Tibial artery (tissue), 4 donors: ENCODE measurements at regions not wholly inside any gene's neighbourhood (a gene's known extent, or its start where the extent isn't known, plus 50 kb on each side); places are given as distances from the start of the nearest gene placed in this dataset.

Experiments used
- DNase-seq, 2 donors: peaks; one replicate each; pipeline ENCODE4 v3.0.0-alpha.2; 2019
- H3K27ac ChIP-seq, 2 donors: fragments of 200-600 bp; sonication (generic) in 1 of 2; 1 replicate in 1 of 2; 2 replicates in 1 of 2; pipeline ENCODE4 v1.5.1; 2018 to 2019; ENCODE audit warnings: mild to moderate bottlenecking in 1 of 2
- H3K27me3 ChIP-seq, 2 donors: fragments of 200-600 bp; sonication (generic) in 1 of 2; one replicate each; pipeline versions ENCODE4 v1.5.1 to v1.6.0; 2016 to 2019
- H3K36me3 ChIP-seq, 3 donors: fragments of 200-600 bp; sonication (generic) in 2 of 3; one replicate each; pipeline ENCODE4 v1.5.1; 2016 to 2019; ENCODE audit warnings: mild to moderate bottlenecking in 2 of 3
- H3K4me1 ChIP-seq, 4 donors: fragments of 200-600 bp; sonication (generic) in 2 of 4; 1 replicate in 3 of 4; 2 replicates in 1 of 4; pipeline ENCODE4 v1.5.1; 2016 to 2019
- H3K4me3 ChIP-seq, 2 donors: fragments of 200-600 bp; sonication (generic) in 1 of 2; 1 replicate in 1 of 2; 2 replicates in 1 of 2; pipeline ENCODE4 v1.5.1; 2018 to 2019; ENCODE audit warnings: mild to moderate bottlenecking in 2 of 2
- H3K9me3 ChIP-seq, 3 donors: fragments of 200-600 bp; sonication (generic) in 1 of 3; one replicate each; pipeline ENCODE4 v1.5.1; 2016 to 2019
- intact Hi-C: fragments of 100-400 bp; cut with DNase I; formaldehyde crosslinking; loops from one replicate; pipeline ENCODE4 v1.15.0; 2023; ENCODE audit warnings: low total_unique reads
- TF ChIP-seq, protein P1 (sequence below), 2 experiments: fragments of 200-600 bp in 1 of 2; fragments of 450-650 bp in 1 of 2; IDR thresholded peaks; one replicate each; pipeline ENCODE4 v1.5.1; 2017 to 2019; ENCODE audit warnings: antibody characterized with exemption in 2 of 2, mild to moderate bottlenecking in 1 of 2, moderate library complexity in 1 of 2

DNA sequence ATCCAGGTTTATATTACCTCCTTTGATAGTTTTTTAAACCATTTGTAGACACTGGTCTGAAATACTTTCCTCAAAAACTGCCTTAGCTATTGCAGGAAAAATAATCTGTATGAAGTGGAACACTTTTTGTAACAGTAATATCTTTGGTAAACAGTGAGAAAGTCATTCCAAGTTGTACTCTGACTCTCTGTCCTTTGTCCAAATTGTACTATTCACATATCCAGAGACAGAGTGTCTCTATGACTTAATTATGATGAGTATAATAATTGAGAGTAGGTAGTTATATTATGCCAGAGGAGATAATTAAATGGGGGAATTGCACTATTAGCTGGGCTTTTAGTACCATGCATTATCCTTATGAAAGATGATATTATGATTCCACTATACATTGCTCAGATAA is 112.6 kb upstream of the LCORL start:
- no peak for DNase-seq
- Histone ChIP-seq H3K9me3 (no peaks in the 10 kb centered on the region), H3K4me1 (no peaks in the 10 kb centered on the region), H3K27me3 (no peaks in the 10 kb centered on the region), H3K4me3 (no peak overlapping the region), H3K36me3 (no peaks in the 10 kb centered on the region), H3K27ac (no peak overlapping the region)
- intact Hi-C loops, result no loop called here
- TF ChIP-seq, protein P1, sequence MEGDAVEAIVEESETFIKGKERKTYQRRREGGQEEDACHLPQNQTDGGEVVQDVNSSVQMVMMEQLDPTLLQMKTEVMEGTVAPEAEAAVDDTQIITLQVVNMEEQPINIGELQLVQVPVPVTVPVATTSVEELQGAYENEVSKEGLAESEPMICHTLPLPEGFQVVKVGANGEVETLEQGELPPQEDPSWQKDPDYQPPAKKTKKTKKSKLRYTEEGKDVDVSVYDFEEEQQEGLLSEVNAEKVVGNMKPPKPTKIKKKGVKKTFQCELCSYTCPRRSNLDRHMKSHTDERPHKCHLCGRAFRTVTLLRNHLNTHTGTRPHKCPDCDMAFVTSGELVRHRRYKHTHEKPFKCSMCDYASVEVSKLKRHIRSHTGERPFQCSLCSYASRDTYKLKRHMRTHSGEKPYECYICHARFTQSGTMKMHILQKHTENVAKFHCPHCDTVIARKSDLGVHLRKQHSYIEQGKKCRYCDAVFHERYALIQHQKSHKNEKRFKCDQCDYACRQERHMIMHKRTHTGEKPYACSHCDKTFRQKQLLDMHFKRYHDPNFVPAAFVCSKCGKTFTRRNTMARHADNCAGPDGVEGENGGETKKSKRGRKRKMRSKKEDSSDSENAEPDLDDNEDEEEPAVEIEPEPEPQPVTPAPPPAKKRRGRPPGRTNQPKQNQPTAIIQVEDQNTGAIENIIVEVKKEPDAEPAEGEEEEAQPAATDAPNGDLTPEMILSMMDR (IDR thresholded peaks at IDR 0.05), result no peak

GRCh38 chr4:18130256-18130655 is 108.7 kb upstream of the LCORL start:
- intact Hi-C loops, result no loop called here
- Histone ChIP-seq H3K4me3 (no peak overlapping the region), H3K9me3 (no peaks in the 10 kb centered on the region), H3K36me3 (no peaks in the 10 kb centered on the region), H3K4me1 (no peaks in the 10 kb centered on the region), H3K27me3 (no peaks in the 10 kb centered on the region), H3K27ac (no peak overlapping the region)
- TF ChIP-seq, protein P1 (IDR thresholded peaks at IDR 0.05), result no peak
- no peak for DNase-seq

DNA sequence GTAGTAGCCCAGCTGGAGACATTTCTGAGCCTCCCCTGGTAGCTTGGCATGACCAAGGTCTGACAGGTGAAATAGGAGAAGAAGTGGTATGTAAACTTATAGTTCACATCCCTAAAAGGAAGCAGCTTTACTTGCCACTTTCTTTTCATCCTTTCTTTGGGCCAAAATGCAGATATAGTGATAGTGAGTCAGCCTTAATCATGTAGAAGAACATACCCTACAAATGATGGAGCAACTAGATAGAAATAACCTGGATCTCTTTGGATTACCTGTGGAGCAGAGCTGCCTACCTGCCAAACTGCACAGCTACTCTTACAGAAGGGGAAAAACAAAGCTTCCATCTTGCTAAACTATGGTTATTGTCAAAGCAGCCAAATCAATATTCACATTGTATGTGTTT is 106.7 kb upstream of the LCORL start:
- no peaks in the 10 kb centered on the region for H3K4me1 ChIP-seq
- TF ChIP-seq, protein P1 (IDR thresholded peaks at IDR 0.05), result no peak
- no peak overlapping the region for H3K27ac ChIP-seq
- no peaks in the 10 kb centered on the region for H3K9me3 ChIP-seq
- intact Hi-C loops, result no loop called here
- DNase-seq, result no peak
- H3K36me3 ChIP-seq, result no peaks in the 10 kb centered on the region
- H3K4me3 ChIP-seq, result no peak overlapping the region
- no peaks in the 10 kb centered on the region for H3K27me3 ChIP-seq

GRCh38 chr4:18127030-18127429 is 105.5 kb upstream of the LCORL start:
- TF ChIP-seq, protein P1 (IDR thresholded peaks at IDR 0.05), result no peak
- Histone ChIP-seq H3K4me3 (no peak overlapping the region), H3K4me1 (no peaks in the 10 kb centered on the region), H3K27me3 (no peaks in the 10 kb centered on the region), H3K36me3 (no peaks in the 10 kb centered on the region), H3K9me3 (no peaks in the 10 kb centered on the region), H3K27ac (no peak overlapping the region)
- no peak for DNase-seq
- intact Hi-C loops, result no loop called here

DNA sequence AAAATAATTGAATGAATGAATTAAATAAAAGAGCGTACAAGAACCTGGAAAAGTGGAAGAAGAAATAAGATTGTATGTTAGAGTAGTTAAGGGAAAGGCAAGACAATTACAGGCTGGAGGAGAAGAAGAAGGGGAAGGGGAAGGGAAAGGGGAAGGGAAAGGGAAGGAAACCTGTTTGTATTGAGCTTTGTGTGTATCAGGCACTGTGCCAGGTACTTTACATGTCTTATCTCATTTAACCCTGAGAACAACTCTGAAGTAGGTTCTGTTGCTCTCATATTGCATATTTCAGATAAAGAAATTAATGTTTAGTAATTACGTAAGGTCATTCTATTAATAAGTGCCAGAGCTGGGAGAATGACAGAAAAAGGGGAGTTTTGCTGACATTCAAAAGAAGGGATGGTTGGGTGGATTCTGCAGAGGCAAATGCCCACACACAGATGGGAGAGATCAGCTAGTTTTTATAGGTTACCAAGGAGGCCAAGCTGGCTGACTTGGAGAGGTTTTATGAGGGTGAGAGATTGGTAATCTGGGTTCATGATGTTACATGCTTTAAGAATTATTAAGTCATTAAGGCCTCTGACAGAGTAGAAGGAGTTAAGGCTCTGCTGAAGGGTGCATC is 92.3 kb upstream of the LCORL start:
- DNase-seq, result no peak
- no peaks in the 10 kb centered on the region for H3K9me3 ChIP-seq
- no peaks in the 10 kb centered on the region for H3K36me3 ChIP-seq
- H3K4me1 ChIP-seq, result no peaks in the 10 kb centered on the region
- intact Hi-C loops, result no loop called here
- H3K4me3 ChIP-seq, result no peak overlapping the region
- H3K27me3 ChIP-seq, result peaks cover 0 to 3% of the 10 kb centered on the region in 2 donors
- no peak overlapping the region for H3K27ac ChIP-seq
- TF ChIP-seq, protein P1 (IDR thresholded peaks at IDR 0.05), result no peak

GRCh38 chr4:18111081-18111480 is 89.5 kb upstream of the LCORL start:
- H3K4me3 ChIP-seq, result no peak overlapping the region
- TF ChIP-seq, protein P1 (IDR thresholded peaks at IDR 0.05), result no peak
- no peaks in the 10 kb centered on the region for H3K36me3 ChIP-seq
- no peak overlapping the region for H3K27ac ChIP-seq
- intact Hi-C loops, result no loop called here
- no peaks in the 10 kb centered on the region for H3K9me3 ChIP-seq
- no peak for DNase-seq
- peaks cover 0 to 3% of the 10 kb centered on the region in 2 donors for H3K27me3 ChIP-seq
- H3K4me1 ChIP-seq, result no peaks in the 10 kb centered on the region
